HCT116 (cell line): ENCODE measurements at regions not wholly inside any gene's neighbourhood (a gene's known extent, or its start where the extent isn't known, plus 50 kb on each side); places are given as distances from the start of the nearest gene placed in this dataset.

ENCODE experiments used
- ATAC-seq: fragments of 200-7000 bp; cut with Tn5 transposase; 2 replicates; pipeline ENCODE4 v1.9.1; 2020; ENCODE audit warnings: mild to moderate bottlenecking, moderate library complexity
- BruUV-seq: library from RNA; stranded (reverse); fragments of 400-500 nt; replicated peaks from 2 replicates; lab custom pipeline; 2021; lab: Mats Ljungman, UMichigan
- CTCF ChIA-PET: fragments of 300-600 bp; sonication (Branson Sonifier 250); formaldehyde crosslinking; loops from one replicate; lab custom pipeline; 2021; ENCODE audit warnings: antibody characterized with exemption; lab: Charles Lee
- POLR2A ChIA-PET: fragments of 300-600, 350-600 bp; sonication (Branson Sonifier 250); formaldehyde crosslinking; loops from one replicate; lab custom pipeline; 2021; ENCODE audit warnings: antibody characterized with exemption; lab: Charles Lee
- RAD21 ChIA-PET, 2 experiments: fragments of 300-600 bp; sonication (Branson Sonifier 250); formaldehyde crosslinking; loops; one replicate each; lab custom pipeline; 2023; ENCODE audit warnings: low total read pairs in 2 of 2; ENCODE audit not compliant: uncharacterized antibody in 2 of 2, unreplicated experiment in 2 of 2, low non-redundant PET in 1 of 2; lab: Charles Lee
- DNase-seq: peaks from one replicate; pipeline ENCODE4 v3.0.0-alpha.2; 2010; ENCODE audit warnings: low read depth, low spot score
- H2AFZ ChIP-seq: fragments of 200-600 bp; shearing (Covaris generic), sonication (generic); 2 replicates; pipeline ENCODE4 v1.6.1; 2017; ENCODE audit warnings: low read depth, mixed run types, mixed read lengths, antibody characterized with exemption, low read length; ENCODE audit not compliant: poor library complexity, severe bottlenecking
- H3K27ac ChIP-seq: 2 replicates; pipeline ENCODE4 v1.5.1; 2012; ENCODE audit warnings: low read depth, low read length
- H3K27me3 ChIP-seq: fragments of 200-600 bp; sonication (generic); 2 replicates; pipeline ENCODE4 v1.6.1; 2016; ENCODE audit warnings: mixed run types, low read length, mixed read lengths; ENCODE audit not compliant: insufficient read depth
- H3K36me3 ChIP-seq, 2 experiments: fragments of 200-500 bp in 1 of 2; fragments of 200-600 bp in 1 of 2; sonication (Bioruptor generic) in 1 of 2; sonication (generic) in 1 of 2; 2 replicates each; pipeline versions ENCODE4 v1.5.1 to v1.6.1; 2014 to 2016; ENCODE audit warnings: low read length in 2 of 2, inconsistent platforms in 1 of 2, mixed read lengths in 1 of 2, mixed run types in 1 of 2; ENCODE audit not compliant: insufficient read depth in 2 of 2, control insufficient read depth in 1 of 2
- H3K4me1 ChIP-seq, 2 experiments: fragments of 200-600 bp in 1 of 2; sonication (generic) in 1 of 2; 2 replicates each; pipeline versions ENCODE4 v1.5.1 to v1.6.1; 2012 to 2017; ENCODE audit warnings: low read length in 2 of 2, inconsistent platforms in 1 of 2, mild to moderate bottlenecking in 1 of 2, mixed read lengths in 1 of 2, mixed run types in 1 of 2, moderate library complexity in 1 of 2; ENCODE audit not compliant: insufficient read depth in 2 of 2, control insufficient read depth in 1 of 2
- H3K4me2 ChIP-seq: fragments of 200-600 bp; sonication (generic); 2 replicates; pipeline ENCODE4 v1.6.1; 2017; ENCODE audit warnings: mixed run types, low read length, mixed read lengths
- H3K4me3 ChIP-seq, 2 experiments: fragments of 200-600 bp in 1 of 2; sonication (generic) in 1 of 2; replicated peaks in 1 of 2; 2 replicates each; pipeline ENCODE4 v1.5.1; 2011 to 2016; ENCODE audit warnings: low read length in 2 of 2, control low read depth in 1 of 2, low read depth in 1 of 2, mild to moderate bottlenecking in 1 of 2, mixed read lengths in 1 of 2, mixed run types in 1 of 2
- H3K79me2 ChIP-seq: fragments of 200-600 bp; sonication (generic); 2 replicates; pipeline ENCODE4 v1.6.1; 2017; ENCODE audit warnings: mild to moderate bottlenecking, mixed run types, low read length, moderate library complexity, mixed read lengths; ENCODE audit not compliant: insufficient read depth
- H3K9ac ChIP-seq: fragments of 200-600 bp; sonication (generic); 2 replicates; pipeline ENCODE4 v1.6.1; 2016; ENCODE audit warnings: low read length, mixed read lengths
- H3K9me2 ChIP-seq: fragments of 200-600 bp; sonication (generic), shearing (Covaris generic); 2 replicates; pipeline ENCODE4 v1.6.1; 2017; ENCODE audit warnings: mixed run types, mild to moderate bottlenecking, moderate library complexity; ENCODE audit not compliant: insufficient read depth
- H3K9me3 ChIP-seq, 2 experiments: fragments of 200-500 bp in 1 of 2; fragments of 200-600 bp in 1 of 2; sonication (Bioruptor generic) in 1 of 2; sonication (generic) in 1 of 2; 2 replicates each; pipeline ENCODE4 v1.6.1; 2014 to 2017; ENCODE audit warnings: low read length in 2 of 2, mixed read lengths in 2 of 2, inconsistent platforms in 1 of 2, low read depth in 1 of 2, mild to moderate bottlenecking in 1 of 2, mixed run types in 1 of 2, moderate library complexity in 1 of 2; ENCODE audit not compliant: control insufficient read depth in 1 of 2, insufficient read depth in 1 of 2
- H4K20me1 ChIP-seq: fragments of 200-600 bp; sonication (generic), shearing (Covaris generic); 2 replicates; pipeline ENCODE4 v1.6.1; 2017; ENCODE audit warnings: mixed run types, mild to moderate bottlenecking, moderate library complexity; ENCODE audit not compliant: insufficient read depth
- ATF3 ChIP-seq: IDR thresholded peaks from 2 replicates; pipeline ENCODE4 v1.6.1; 2012
- CBX3 ChIP-seq: IDR thresholded peaks from 2 replicates; pipeline ENCODE4 v1.6.1; 2012; ENCODE audit warnings: low read depth
- CEBPB ChIP-seq: IDR thresholded peaks from 2 replicates; pipeline ENCODE4 v1.6.1; 2012; ENCODE audit warnings: low read depth
- CTCF ChIP-seq, 3 experiments: fragments of 200-600 bp in 1 of 3; sonication (generic) in 1 of 3; IDR thresholded peaks in 2 of 3; conservative IDR thresholded peaks in 1 of 3; 2 replicates each; pipeline ENCODE4 v1.5.1; 2012 to 2017; ENCODE audit warnings: low read depth in 2 of 3, low read length in 2 of 3, antibody characterized with exemption in 1 of 3, borderline replicate concordance in 1 of 3, control low read depth in 1 of 3, mild to moderate bottlenecking in 1 of 3, mixed read lengths in 1 of 3, mixed run types in 1 of 3, moderate library complexity in 1 of 3; ENCODE audit not compliant: insufficient read depth in 1 of 3
- EGR1 ChIP-seq: IDR thresholded peaks from 2 replicates; pipeline ENCODE4 v1.6.1; 2012; ENCODE audit warnings: low read depth
- EZH2phosphoT487 ChIP-seq: fragments of 200-600 bp; IDR thresholded peaks from 2 replicates; pipeline ENCODE4 v1.6.1; 2018; ENCODE audit warnings: antibody characterized with exemption, borderline replicate concordance
- JUND ChIP-seq: IDR thresholded peaks from 2 replicates; pipeline ENCODE4 v1.6.1; 2012
- POLR2A ChIP-seq: IDR thresholded peaks from 2 replicates; pipeline ENCODE4 v1.7.0; 2011; ENCODE audit warnings: borderline replicate concordance; ENCODE audit not compliant: insufficient read depth, insufficient read length; ENCODE audit errors: extremely low read depth
- POLR2AphosphoS5 ChIP-seq: IDR thresholded peaks from 2 replicates; pipeline ENCODE4 v1.6.1; 2011; ENCODE audit warnings: mild to moderate bottlenecking, low read depth, low read length, moderate library complexity
- RAD21 ChIP-seq: IDR thresholded peaks from 2 replicates; pipeline ENCODE4 v1.6.1; 2012; ENCODE audit warnings: low read depth, mild to moderate bottlenecking
- REST ChIP-seq: IDR thresholded peaks from 2 replicates; pipeline ENCODE4 v1.6.1; 2012; ENCODE audit warnings: low read depth
- SIN3A ChIP-seq: IDR thresholded peaks from 2 replicates; pipeline ENCODE4 v1.6.1; 2012; ENCODE audit warnings: low read depth
- SP1 ChIP-seq: IDR thresholded peaks from 2 replicates; pipeline ENCODE4 v1.6.1; 2012; ENCODE audit warnings: low read depth
- SRF ChIP-seq: IDR thresholded peaks from 2 replicates; pipeline ENCODE4 v1.6.1; 2012; ENCODE audit warnings: low read depth
- YY1 ChIP-seq: IDR thresholded peaks from 2 replicates; pipeline ENCODE4 v1.6.1; 2011; ENCODE audit warnings: low read length, low read depth, moderate library complexity, mild to moderate bottlenecking; ENCODE audit not compliant: insufficient replicate concordance; ENCODE audit errors: extremely low read depth
- ZFX ChIP-seq: fragments of 450-650 bp; IDR thresholded peaks from 2 replicates; pipeline ENCODE4 v1.6.1; 2017
- intact Hi-C: fragments of 100-400 bp; cut with micrococcal nuclease; formaldehyde crosslinking; loops from 2 replicates; pipeline ENCODE4 v1.10.0; 2022

GRCh38 chr6:12606616-12607015, 110.0 kb upstream of the PHACTR1 start:
- Histone ChIP-seq H3K4me2 (no peak overlapping the region), H2AFZ (no peak overlapping the region), H3K4me3 (no peak overlapping the region), H3K9ac (no peak overlapping the region), H3K4me1 (no peaks in the 10 kb centered on the region; a peak in 1 of 4 replicates), H3K9me2 (no peaks in the 10 kb centered on the region)
- ChIA-PET RAD21 (no interaction called here), CTCF (interaction anchor here (1.0 to 3.5 kb wide), 3 partner anchors 296 to 952 kb away, joined by 3 to 22 read pairs (median 3); partner anchors contain the start of gene EDN1)
- no peak for DNase-seq
- no peak for TF ChIP-seq POLR2A
- TF ChIP-seq EZH2phosphoT487: no peak
- no peak for TF ChIP-seq POLR2AphosphoS5
- no peak for TF ChIP-seq CEBPB
- no peak for TF ChIP-seq JUND
- no peak for TF ChIP-seq YY1
- no peak for TF ChIP-seq SIN3A
- no peak for TF ChIP-seq SP1
- TF ChIP-seq SRF: no peak
- TF ChIP-seq ZFX: no peak
- no peak for TF ChIP-seq RAD21
- TF ChIP-seq CTCF (IDR thresholded peaks at IDR 0.05 in 2 of 3, conservative IDR thresholded peaks at IDR 0.05 in 1 of 3; ENCODE audit: borderline replicate concordance in 1 of 3, insufficient read depth in 1 of 3, low read depth in 2 of 3, low read length in 2 of 3): no peak
- TF ChIP-seq CBX3: no peak
- no peak for TF ChIP-seq REST
- no peak for TF ChIP-seq ATF3
- TF ChIP-seq EGR1: no peak
- TF ChIP-seq, all 23 proteins: peak for 0
- Histone ChIP-seq H3K27me3 (no peaks in the 10 kb centered on the region; the same call in 1 of the 2 replicates), H3K79me2 (no peaks in the 10 kb centered on the region), H3K36me3 (no peaks in the 10 kb centered on the region), H3K9me3 (no peaks in the 10 kb centered on the region), H4K20me1 (no peaks in the 10 kb centered on the region), H3K27ac (no peak overlapping the region)
- intact Hi-C loops: loop anchor here (1.0 kb wide), 1 partner anchor 1021 kb away; no protein-coding TSS in a partner anchor
- ATAC-seq: no peak
- POLR2A ChIA-PET: interaction anchor here (0.6 kb wide), 1 partner anchor 319 kb away, joined by 3 read pairs; no protein-coding TSS in a partner anchor
- BruUV-seq: no TSS peak
